ENCODE measurements at regions not wholly inside any gene's neighbourhood (a gene's known extent, or its start where the extent isn't known, plus 50 kb on each side); places are given as distances from the start of the nearest gene placed in this dataset.

- Histone ChIP-seq H3K4me3 (ENCODE audit: low read depth, low read length) (no peak overlapping the region), H3K27me3 (no peaks in the 10 kb centered on the region), H3K9me3 (0 out of 2 replicates have a peak, but pooled peaks cover 4% of the 10 kb centered on the region), H3K4me1 (peaks cover 15% of the 10 kb centered on the region), H3K36me3 (no peaks in the 10 kb centered on the region)
- TF ChIP-seq CTCF (IDR thresholded peaks at IDR 0.05; ENCODE audit: low read depth, low read length), result no peak
- DNase-seq, result no peak
These were observed 81.8 kb upstream of the PRR23E start for GRCh38 chr3:127110982-127111693.

GRCh38 chr3:127112796-127113570, 79.9 kb upstream of the PRR23E start:
- no peak for TF ChIP-seq CTCF (IDR thresholded peaks at IDR 0.05; ENCODE audit: low read depth, low read length)
- no peak for DNase-seq
- H3K4me3 ChIP-seq (ENCODE audit: low read depth, low read length), result no peak overlapping the region

GRCh38 chr3:127113571-127113891, 79.4 kb upstream of the PRR23E start:
- Histone ChIP-seq H3K4me3 (ENCODE audit: low read depth, low read length) (no peak overlapping the region), H3K4me1 (peaks cover 15% of the 10 kb centered on the region), H3K36me3 (no peaks in the 10 kb centered on the region), H3K9me3 (0 out of 2 replicates have a peak, but pooled peaks cover 4% of the 10 kb centered on the region), H3K27me3 (no peaks in the 10 kb centered on the region)
- DNase-seq, result no peak
- TF ChIP-seq CTCF (IDR thresholded peaks at IDR 0.05; ENCODE audit: low read depth, low read length), result no peak

More at GRCh38 chr3:127112796-127113570, 79.9 kb upstream of the PRR23E start:
- H3K36me3 ChIP-seq, result no peaks in the 10 kb centered on the region
- H3K9me3 ChIP-seq, result 0 out of 2 replicates have a peak, but pooled peaks cover 4% of the 10 kb centered on the region
- no peaks in the 10 kb centered on the region for H3K27me3 ChIP-seq
- peaks cover 15% of the 10 kb centered on the region for H3K4me1 ChIP-seq

- 0 out of 2 replicates have a peak, but pooled peaks have one; percentile 4 for TF ChIP-seq CTCF (IDR thresholded peaks at IDR 0.05; ENCODE audit: low read depth, low read length)
- H3K27me3 ChIP-seq, result no peaks in the 10 kb centered on the region
- H3K4me1 ChIP-seq, result peaks cover 15% of the 10 kb centered on the region
- no peaks in the 10 kb centered on the region for H3K36me3 ChIP-seq
- H3K9me3 ChIP-seq, result 0 out of 2 replicates have a peak, but pooled peaks cover 4% of the 10 kb centered on the region
- DNase-seq, result peak; percentile 93
- no peak overlapping the region for H3K4me3 ChIP-seq (ENCODE audit: low read depth, low read length)
These were observed 78.4 kb upstream of the PRR23E start for GRCh38 chr3:127114337-127115070.

GRCh38 chr3:127115691-127116351, 77.1 kb upstream of the PRR23E start:
- H3K36me3 ChIP-seq, result no peaks in the 10 kb centered on the region
- no peak overlapping the region for H3K4me3 ChIP-seq (ENCODE audit: low read depth, low read length)
- peaks cover 15% of the 10 kb centered on the region for H3K4me1 ChIP-seq
- 0 out of 2 replicates have a peak, but pooled peaks cover 4% of the 10 kb centered on the region for H3K9me3 ChIP-seq
- DNase-seq, result no peak
- no peak for TF ChIP-seq CTCF (IDR thresholded peaks at IDR 0.05; ENCODE audit: low read depth, low read length)
- no peaks in the 10 kb centered on the region for H3K27me3 ChIP-seq

Measured in BE2C (cell line).